Endothelial cell (in vitro differentiated cells): ENCODE measurements at regions not wholly inside any gene's neighbourhood (a gene's known extent, or its start where the extent isn't known, plus 50 kb on each side); places are given as distances from the start of the nearest gene placed in this dataset.

Experiments used
- DNase-seq: peaks from one replicate; pipeline ENCODE4 v3.0.0; 2021; ENCODE audit warnings: low spot score
- H3K27ac Mint-ChIP-seq: one replicate; pipeline ENCODE4 v1.8.0; 2021; ENCODE audit warnings: mixed read lengths, inconsistent platforms; ENCODE audit not compliant: unreplicated experiment
- H3K27me3 Mint-ChIP-seq: one replicate; pipeline ENCODE4 v1.8.0; 2021; ENCODE audit warnings: mild to moderate bottlenecking, moderate library complexity, mixed read lengths, inconsistent platforms; ENCODE audit not compliant: unreplicated experiment
- H3K36me3 Mint-ChIP-seq: one replicate; pipeline ENCODE4 v1.8.0; 2021; ENCODE audit warnings: mild to moderate bottlenecking, low read depth, mixed read lengths, inconsistent platforms; ENCODE audit not compliant: unreplicated experiment
- H3K4me1 Mint-ChIP-seq: one replicate; pipeline ENCODE4 v1.8.0; 2021; ENCODE audit warnings: mild to moderate bottlenecking, mixed read lengths, inconsistent platforms; ENCODE audit not compliant: unreplicated experiment
- H3K4me3 Mint-ChIP-seq: one replicate; pipeline ENCODE4 v1.8.0; 2021; ENCODE audit warnings: mild to moderate bottlenecking, mixed read lengths, inconsistent platforms; ENCODE audit not compliant: unreplicated experiment
- H3K9me3 Mint-ChIP-seq: one replicate; pipeline ENCODE4 v1.8.0; 2021; ENCODE audit warnings: mixed read lengths, inconsistent platforms; ENCODE audit not compliant: unreplicated experiment
- TF ChIP-seq, protein P1 (sequence below): fragments of 200-600 bp; sonication (generic); IDR thresholded peaks from one replicate; pipeline ENCODE4 v1.5.0; 2021; ENCODE audit warnings: antibody characterized with exemption; ENCODE audit not compliant: unreplicated experiment

DNA sequence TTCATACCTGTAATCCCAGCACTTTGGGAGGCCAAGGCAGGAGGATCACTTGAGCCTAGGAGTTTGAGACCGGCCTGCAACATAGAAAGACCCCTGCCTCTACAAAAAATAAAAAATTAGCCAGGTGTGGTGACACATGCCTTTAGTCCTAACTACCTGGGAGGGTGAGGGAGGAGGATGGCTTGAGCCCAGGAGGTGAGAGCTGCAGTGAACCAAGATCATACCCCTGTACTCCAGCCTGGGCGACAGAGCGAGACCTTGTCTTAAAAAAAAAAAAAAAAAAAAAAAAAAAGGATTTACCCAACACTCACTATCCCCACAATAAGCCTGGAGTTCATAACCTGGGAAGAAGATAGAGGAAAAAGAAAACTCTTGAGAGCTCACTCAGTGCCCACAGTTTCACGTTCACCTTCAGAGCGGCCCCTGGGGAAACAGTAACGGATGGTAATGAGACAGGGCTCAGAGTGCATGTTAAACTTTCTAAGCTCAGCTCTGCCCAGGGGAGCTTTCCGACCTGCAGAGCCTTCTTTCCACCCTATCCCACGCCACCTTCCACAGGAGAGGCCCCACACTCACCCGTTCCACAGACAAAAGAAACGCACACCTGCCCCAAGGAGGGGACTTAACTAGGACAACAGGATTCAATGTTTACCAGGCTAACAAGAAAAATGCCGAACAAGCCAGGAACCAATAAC lies 259.8 kb upstream of the KLF14 start:
- peaks cover 1% of the 10 kb centered on the region for H3K27me3 Mint-ChIP-seq
- no peaks in the 10 kb centered on the region for H3K9me3 Mint-ChIP-seq
- no peak overlapping the region for H3K4me3 Mint-ChIP-seq
- DNase-seq, result no peak
- H3K36me3 Mint-ChIP-seq, result no peaks in the 10 kb centered on the region
- no peak overlapping the region for H3K27ac Mint-ChIP-seq
- no peaks in the 10 kb centered on the region for H3K4me1 Mint-ChIP-seq
- TF ChIP-seq, protein P1, sequence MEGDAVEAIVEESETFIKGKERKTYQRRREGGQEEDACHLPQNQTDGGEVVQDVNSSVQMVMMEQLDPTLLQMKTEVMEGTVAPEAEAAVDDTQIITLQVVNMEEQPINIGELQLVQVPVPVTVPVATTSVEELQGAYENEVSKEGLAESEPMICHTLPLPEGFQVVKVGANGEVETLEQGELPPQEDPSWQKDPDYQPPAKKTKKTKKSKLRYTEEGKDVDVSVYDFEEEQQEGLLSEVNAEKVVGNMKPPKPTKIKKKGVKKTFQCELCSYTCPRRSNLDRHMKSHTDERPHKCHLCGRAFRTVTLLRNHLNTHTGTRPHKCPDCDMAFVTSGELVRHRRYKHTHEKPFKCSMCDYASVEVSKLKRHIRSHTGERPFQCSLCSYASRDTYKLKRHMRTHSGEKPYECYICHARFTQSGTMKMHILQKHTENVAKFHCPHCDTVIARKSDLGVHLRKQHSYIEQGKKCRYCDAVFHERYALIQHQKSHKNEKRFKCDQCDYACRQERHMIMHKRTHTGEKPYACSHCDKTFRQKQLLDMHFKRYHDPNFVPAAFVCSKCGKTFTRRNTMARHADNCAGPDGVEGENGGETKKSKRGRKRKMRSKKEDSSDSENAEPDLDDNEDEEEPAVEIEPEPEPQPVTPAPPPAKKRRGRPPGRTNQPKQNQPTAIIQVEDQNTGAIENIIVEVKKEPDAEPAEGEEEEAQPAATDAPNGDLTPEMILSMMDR, result no peak

DNA sequence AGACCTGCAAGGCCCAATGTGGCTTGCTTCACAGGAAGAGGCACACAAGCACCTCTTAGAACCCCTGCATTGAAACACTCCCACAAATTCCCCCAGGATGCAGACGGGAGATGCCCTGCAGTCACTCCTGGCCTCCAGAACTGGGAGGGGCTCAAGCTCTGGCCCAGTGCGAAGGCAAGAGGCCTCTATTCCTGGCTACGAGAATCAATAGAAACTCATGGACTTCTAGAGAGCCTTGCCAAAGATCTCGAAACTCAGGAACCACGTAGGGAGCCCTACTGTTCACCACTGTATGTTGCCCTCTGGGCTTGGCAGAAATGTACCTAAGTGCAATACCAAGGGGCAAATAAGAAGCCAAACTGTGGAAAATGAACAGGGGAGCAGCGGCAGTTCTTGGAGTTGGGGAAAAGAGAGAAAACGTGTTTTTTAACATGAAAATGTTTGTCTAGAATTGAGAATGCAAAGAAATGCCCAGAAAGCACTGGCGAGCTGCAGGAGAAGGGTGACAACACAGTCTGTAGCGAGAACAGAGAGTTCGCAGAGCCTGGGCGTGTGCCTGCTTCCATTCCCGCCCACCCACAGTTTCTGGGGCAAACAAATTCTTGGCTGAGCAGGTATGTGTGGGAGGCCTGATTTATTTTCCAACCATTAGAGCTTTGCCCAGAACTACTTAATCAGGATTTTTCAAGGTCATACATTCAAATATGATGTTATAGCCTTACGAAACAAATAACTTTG lies 260.5 kb upstream of the KLF14 start:
- Mint-ChIP-seq H3K36me3 (no peaks in the 10 kb centered on the region), H3K27ac (no peak overlapping the region), H3K4me1 (no peaks in the 10 kb centered on the region), H3K27me3 (peaks cover 1% of the 10 kb centered on the region), H3K4me3 (no peak overlapping the region), H3K9me3 (no peaks in the 10 kb centered on the region)
- no peak for DNase-seq
- TF ChIP-seq, protein P1, result no peak

DNA sequence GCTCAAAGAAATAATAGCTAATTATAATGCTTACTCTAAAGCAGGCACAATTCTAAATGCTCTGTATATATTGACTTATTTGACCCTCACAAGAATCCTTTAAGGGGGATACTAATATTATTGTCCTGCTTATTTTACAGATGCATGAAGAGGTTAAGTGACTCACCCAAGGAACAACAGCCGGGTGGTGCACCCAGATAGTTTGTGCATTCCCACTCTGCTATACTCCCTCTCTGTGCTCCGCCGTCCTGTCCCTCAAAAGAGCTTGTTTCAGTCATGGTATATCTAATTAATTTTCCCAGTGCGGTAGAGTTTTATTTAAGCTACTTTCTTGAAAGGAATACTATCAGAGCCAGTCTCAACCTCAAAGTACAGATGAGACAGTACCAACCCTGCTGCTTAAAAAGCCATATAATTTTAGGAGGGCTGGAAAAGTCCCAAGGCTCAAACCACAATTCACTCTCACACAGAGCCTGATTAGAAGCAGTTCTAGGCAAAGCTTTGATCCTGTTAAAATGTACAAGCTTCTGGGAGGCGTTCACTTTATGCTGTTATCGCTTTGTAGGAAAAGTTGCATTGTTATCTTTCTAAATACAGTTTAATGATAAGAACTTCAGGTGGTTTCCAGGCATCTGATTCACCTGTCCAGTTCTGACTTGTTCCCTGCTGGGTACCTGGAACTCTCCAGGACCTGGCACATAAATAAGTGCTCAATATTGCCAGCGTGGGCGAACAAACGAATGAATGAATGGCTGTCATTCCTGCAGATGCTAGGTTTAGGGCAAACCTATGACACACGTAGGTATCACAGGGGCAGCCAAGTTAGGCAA lies 261.5 kb upstream of the KLF14 start:
- Mint-ChIP-seq H3K27ac (no peak overlapping the region), H3K4me3 (no peak overlapping the region), H3K4me1 (no peaks in the 10 kb centered on the region), H3K9me3 (no peaks in the 10 kb centered on the region), H3K36me3 (no peaks in the 10 kb centered on the region), H3K27me3 (peaks cover 1% of the 10 kb centered on the region)
- TF ChIP-seq, protein P1, result no peak
- no peak for DNase-seq

- DNase-seq, result no peak
- TF ChIP-seq, protein P1, result no peak
- Mint-ChIP-seq H3K4me1 (no peaks in the 10 kb centered on the region), H3K27ac (no peak overlapping the region), H3K4me3 (no peak overlapping the region), H3K27me3 (peaks cover 1% of the 10 kb centered on the region), H3K9me3 (no peaks in the 10 kb centered on the region), H3K36me3 (no peaks in the 10 kb centered on the region)
These were observed 262.3 kb upstream of the KLF14 start for GRCh38 chr7:130996205-130996832.
